ENCODE measurements at regions not wholly inside any gene's neighbourhood (a gene's known extent, or its start where the extent isn't known, plus 50 kb on each side); places are given as distances from the start of the nearest gene placed in this dataset.

GRCh38 chrX:107549504-107549903 is 78.8 kb upstream of the PRPS1 start:
- intact Hi-C loops (cut with DNase I; ENCODE audit: low total_unique reads) = no loop called here
- H3K4me3 ChIP-seq (ENCODE audit: low read depth, poor library complexity, severe bottlenecking) = no peak overlapping the region
- TF ChIP-seq CTCF (IDR thresholded peaks at IDR 0.05) (no peak), POLR2A (IDR thresholded peaks at IDR 0.05) (no peak)
- WGBS, 2 donors = 63 to 71% methylated on average over 5 of the region's 5 CpGs
- DNase-seq (ENCODE audit: low spot score in 2 of 2) = no peak

- TF ChIP-seq CTCF (IDR thresholded peaks at IDR 0.05) (no peak), POLR2A (IDR thresholded peaks at IDR 0.05) (no peak)
- 74 to 88% methylated on average over 3 to 7 of the region's 7 CpGs for WGBS, 2 donors
- no peak overlapping the region for H3K4me3 ChIP-seq (ENCODE audit: low read depth, poor library complexity, severe bottlenecking)
- intact Hi-C loops (cut with DNase I; ENCODE audit: low total_unique reads) = no loop called here
- no peak for DNase-seq (ENCODE audit: low spot score in 2 of 2)
Measured at GRCh38 chrX:107551546-107551945, 76.8 kb upstream of the PRPS1 start.

DNA sequence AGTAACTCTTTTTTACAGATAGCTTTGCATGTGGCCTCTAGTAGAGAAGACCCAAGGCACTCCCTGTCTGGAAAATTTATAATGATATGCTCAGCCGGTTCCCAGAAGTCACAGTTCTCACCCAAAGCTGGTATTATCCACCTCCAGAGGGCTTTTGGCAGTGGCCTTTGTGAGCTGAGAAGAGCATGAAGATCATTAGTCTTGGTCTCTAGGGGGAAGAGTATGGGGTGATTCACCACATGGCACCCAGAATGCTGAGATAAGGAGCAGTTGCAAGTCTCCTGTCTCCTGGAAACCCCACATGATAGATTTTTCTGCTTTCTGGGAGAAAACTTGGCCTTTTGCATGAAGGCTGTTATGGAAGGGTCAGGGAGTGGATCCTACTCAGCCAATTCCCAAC is 75.4 kb upstream of the PRPS1 start:
- TF ChIP-seq CTCF (IDR thresholded peaks at IDR 0.05) (no peak), POLR2A (IDR thresholded peaks at IDR 0.05) (no peak)
- peak in 1 of 2 donors; percentile 52 for DNase-seq (ENCODE audit: low spot score in 2 of 2)
- no peak overlapping the region for H3K4me3 ChIP-seq (ENCODE audit: low read depth, poor library complexity, severe bottlenecking)
- intact Hi-C loops (cut with DNase I; ENCODE audit: low total_unique reads) = no loop called here
- WGBS, 2 donors = 20 to 71% methylated on average over 1 of the region's 1 CpG

GRCh38 chrX:107556967-107557366 is 71.3 kb upstream of the PRPS1 start:
- TF ChIP-seq CTCF (IDR thresholded peaks at IDR 0.05) (no peak), POLR2A (IDR thresholded peaks at IDR 0.05) (no peak)
- no peak for DNase-seq (ENCODE audit: low spot score in 2 of 2)
- WGBS, 2 donors = 81 to 95% methylated on average over 3 of the region's 3 CpGs
- intact Hi-C loops (cut with DNase I; ENCODE audit: low total_unique reads) = no loop called here
- no peak overlapping the region for H3K4me3 ChIP-seq (ENCODE audit: low read depth, poor library complexity, severe bottlenecking)

GRCh38 chrX:107559506-107559905 is 68.8 kb upstream of the PRPS1 start:
- TF ChIP-seq CTCF (IDR thresholded peaks at IDR 0.05) (no peak), POLR2A (IDR thresholded peaks at IDR 0.05) (no peak)
- intact Hi-C loops (cut with DNase I; ENCODE audit: low total_unique reads) = no loop called here
- peak in 1 of 2 donors; percentile 31 for DNase-seq (ENCODE audit: low spot score in 2 of 2)
- H3K4me3 ChIP-seq (ENCODE audit: low read depth, poor library complexity, severe bottlenecking) = no peak overlapping the region

GRCh38 chrX:107560041-107560440 is 68.3 kb upstream of the PRPS1 start:
- peak in 1 of 2 donors; percentile 29 for DNase-seq (ENCODE audit: low spot score in 2 of 2)
- no peak overlapping the region for H3K4me3 ChIP-seq (ENCODE audit: low read depth, poor library complexity, severe bottlenecking)
- TF ChIP-seq POLR2A (IDR thresholded peaks at IDR 0.05) (no peak), CTCF (IDR thresholded peaks at IDR 0.05) (no peak)
- WGBS, 2 donors = 84 to 92% methylated on average over 10 of the region's 10 CpGs
- intact Hi-C loops (cut with DNase I; ENCODE audit: low total_unique reads) = no loop called here
